ENCODE measurements at regions not wholly inside any gene's neighbourhood (a gene's known extent, or its start where the extent isn't known, plus 50 kb on each side); places are given as distances from the start of the nearest gene placed in this dataset.
"Not testable (repeated sequence)": the region's sequence is repeated elsewhere in the genome, so short reads cannot be mapped to it uniquely, and the experiment has no call there.

GRCh38 chr2:226578879-226579278, 220.7 kb downstream of the IRS1 start:
- DNase-seq (ENCODE audit: low spot score): no peak

GRCh38 chr2:226578373-226578772, 221.2 kb downstream of the IRS1 start:
- DNase-seq (ENCODE audit: low spot score): no peak

GRCh38 chr2:226575928-226576327, 223.7 kb downstream of the IRS1 start:
- DNase-seq (ENCODE audit: low spot score): no peak

GRCh38 chr2:226573158-226573557, 226.5 kb downstream of the IRS1 start:
- no peak for DNase-seq (ENCODE audit: low spot score)

GRCh38 chr2:226564667-226565066, 235.0 kb downstream of the IRS1 start:
- DNase-seq (ENCODE audit: low spot score): no peak

- no peak for DNase-seq (ENCODE audit: low spot score)
Measured at GRCh38 chr2:226561962-226562361, 237.7 kb downstream of the IRS1 start.

- DNase-seq (ENCODE audit: low spot score): no peak
Measured at GRCh38 chr2:226560325-226560724, 239.3 kb downstream of the IRS1 start.

GRCh38 chr2:226559536-226559935, 240.1 kb downstream of the IRS1 start:
- no peak for DNase-seq (ENCODE audit: low spot score)

- no peak for DNase-seq (ENCODE audit: low spot score)
Measured at GRCh38 chr2:226558418-226558817, 241.2 kb downstream of the IRS1 start.

- no peak for DNase-seq (ENCODE audit: low spot score)
Measured at GRCh38 chr2:226556050-226556449, 243.6 kb downstream of the IRS1 start.

- no peak for DNase-seq (ENCODE audit: low spot score)
Measured at GRCh38 chr2:226554701-226555100, 244.9 kb downstream of the IRS1 start.

- no peak for DNase-seq (ENCODE audit: low spot score)
Measured at GRCh38 chr2:226553333-226553732, 246.3 kb downstream of the IRS1 start.

GRCh38 chr2:226552571-226553285, 246.9 kb downstream of the IRS1 start:
- no peak for DNase-seq (ENCODE audit: low spot score)

GRCh38 chr2:226551522-226552250, 247.9 kb downstream of the IRS1 start:
- no peak for DNase-seq (ENCODE audit: low spot score)

- DNase-seq (ENCODE audit: low spot score): no peak
Measured at GRCh38 chr2:226550801-226551200, 248.8 kb downstream of the IRS1 start.

GRCh38 chr2:226548732-226549131, 250.9 kb downstream of the IRS1 start:
- DNase-seq (ENCODE audit: low spot score): no peak

GRCh38 chr2:226544596-226545210, 254.9 kb downstream of the IRS1 start:
- DNase-seq (ENCODE audit: low spot score): no peak

- no peak for DNase-seq (ENCODE audit: low spot score)
Measured at GRCh38 chr2:226540204-226540994, 259.2 kb downstream of the IRS1 start.

GRCh38 chr2:226536410-226536809, 263.2 kb downstream of the IRS1 start:
- DNase-seq (ENCODE audit: low spot score): no peak

GRCh38 chr2:226532976-226533375, 266.6 kb downstream of the IRS1 start:
- DNase-seq (ENCODE audit: low spot score): not testable (repeated sequence)

GRCh38 chr2:226531061-226531810, 268.4 kb downstream of the IRS1 start:
- DNase-seq (ENCODE audit: low spot score): no peak

GRCh38 chr2:226529556-226529955, 270.1 kb downstream of the IRS1 start:
- DNase-seq (ENCODE audit: low spot score): no peak

Measured in cerebellar cortex (tissue), 1 donor.